Vagina (tissue), 2 donors: ENCODE measurements at regions not wholly inside any gene's neighbourhood (a gene's known extent, or its start where the extent isn't known, plus 50 kb on each side); places are given as distances from the start of the nearest gene placed in this dataset.

Experiments used
- DNase-seq, 2 donors: peaks; one replicate each; pipeline ENCODE4 v3.0.0-alpha.2; 2017; ENCODE audit errors: extremely low spot score in 2 of 2
- H3K27ac ChIP-seq: fragments of 200-600 bp; sonication (generic); one replicate; pipeline ENCODE4 v1.5.1; 2019
- H3K27me3 ChIP-seq: fragments of 200-600 bp; sonication (generic); one replicate; pipeline ENCODE4 v1.5.1; 2019
- H3K36me3 ChIP-seq, 2 donors: fragments of 200-600 bp; sonication (generic); one replicate each; pipeline ENCODE4 v1.5.1; 2017 to 2019
- H3K4me1 ChIP-seq: fragments of 200-600 bp; sonication (generic); one replicate; pipeline ENCODE4 v1.5.1; 2019
- H3K4me3 ChIP-seq, 2 donors: fragments of 200-600 bp; sonication (generic); 1 replicate in 1 of 2; 2 replicates in 1 of 2; pipeline ENCODE4 v1.5.1; 2016 to 2019
- H3K9me3 ChIP-seq: fragments of 200-600 bp; sonication (generic); one replicate; pipeline ENCODE4 v1.5.1; 2019
- POLR2A ChIP-seq, 2 donors: fragments of 450-650 bp; IDR thresholded peaks; one replicate each; pipeline ENCODE4 v1.6.1; 2017; ENCODE audit warnings: antibody characterized with exemption in 2 of 2, mild to moderate bottlenecking in 2 of 2, moderate library complexity in 2 of 2
- POLR2AphosphoS5 ChIP-seq, 2 donors: sonication (generic); formaldehyde crosslinking; IDR thresholded peaks; one replicate each; pipeline ENCODE4 v1.9.0; 2017; ENCODE audit warnings: antibody characterized with exemption in 2 of 2, mild to moderate bottlenecking in 2 of 2, low read depth in 1 of 2; ENCODE audit not compliant: insufficient read depth in 1 of 2
- intact Hi-C: fragments of 100-400 bp; cut with DNase I; formaldehyde crosslinking; loops from one replicate; pipeline ENCODE4 v1.15.1; 2023
- TF ChIP-seq, protein P1 (sequence below), 3 experiments: fragments of 450-650 bp in 2 of 3; fragments of 200-600 bp in 1 of 3; sonication (generic) in 1 of 3; IDR thresholded peaks; one replicate each; pipeline ENCODE4 v1.5.1; 2017 to 2019; ENCODE audit warnings: antibody characterized with exemption in 3 of 3, mild to moderate bottlenecking in 2 of 3, moderate library complexity in 2 of 3

DNA sequence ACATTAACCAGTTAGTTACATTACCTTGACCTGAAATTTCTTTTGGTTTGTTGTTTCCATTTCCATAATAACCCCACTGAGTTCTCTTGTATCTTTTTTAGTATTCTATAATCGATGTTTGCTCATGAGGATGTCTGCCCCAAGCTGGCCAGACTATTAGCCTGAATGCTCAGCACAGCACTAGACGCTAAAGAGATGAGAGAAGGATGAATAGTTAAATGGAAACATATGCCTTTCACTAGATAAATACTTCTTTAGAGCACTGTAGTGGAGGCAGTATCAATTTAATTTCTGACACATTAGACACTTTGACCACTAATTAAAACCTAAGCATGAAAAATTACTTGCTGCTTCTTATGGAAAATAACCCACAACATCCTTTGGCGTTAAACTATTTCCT is 654.9 kb upstream of the KCNMB2 start:
- TF ChIP-seq POLR2A (IDR thresholded peaks at IDR 0.05) (no peak), POLR2AphosphoS5 (IDR thresholded peaks at IDR 0.05; ENCODE audit: insufficient read depth in 1 of 2, low read depth in 1 of 2) (no peak)
- TF ChIP-seq, protein P1, sequence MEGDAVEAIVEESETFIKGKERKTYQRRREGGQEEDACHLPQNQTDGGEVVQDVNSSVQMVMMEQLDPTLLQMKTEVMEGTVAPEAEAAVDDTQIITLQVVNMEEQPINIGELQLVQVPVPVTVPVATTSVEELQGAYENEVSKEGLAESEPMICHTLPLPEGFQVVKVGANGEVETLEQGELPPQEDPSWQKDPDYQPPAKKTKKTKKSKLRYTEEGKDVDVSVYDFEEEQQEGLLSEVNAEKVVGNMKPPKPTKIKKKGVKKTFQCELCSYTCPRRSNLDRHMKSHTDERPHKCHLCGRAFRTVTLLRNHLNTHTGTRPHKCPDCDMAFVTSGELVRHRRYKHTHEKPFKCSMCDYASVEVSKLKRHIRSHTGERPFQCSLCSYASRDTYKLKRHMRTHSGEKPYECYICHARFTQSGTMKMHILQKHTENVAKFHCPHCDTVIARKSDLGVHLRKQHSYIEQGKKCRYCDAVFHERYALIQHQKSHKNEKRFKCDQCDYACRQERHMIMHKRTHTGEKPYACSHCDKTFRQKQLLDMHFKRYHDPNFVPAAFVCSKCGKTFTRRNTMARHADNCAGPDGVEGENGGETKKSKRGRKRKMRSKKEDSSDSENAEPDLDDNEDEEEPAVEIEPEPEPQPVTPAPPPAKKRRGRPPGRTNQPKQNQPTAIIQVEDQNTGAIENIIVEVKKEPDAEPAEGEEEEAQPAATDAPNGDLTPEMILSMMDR (IDR thresholded peaks at IDR 0.05) = no peak
- Histone ChIP-seq H3K27me3 (no peaks in the 10 kb centered on the region), H3K4me1 (no peaks in the 10 kb centered on the region), H3K4me3 (no peak overlapping the region), H3K36me3 (no peaks in the 10 kb centered on the region), H3K9me3 (no peaks in the 10 kb centered on the region), H3K27ac (no peak overlapping the region)
- DNase-seq = no peak
- intact Hi-C loops = no loop called here

DNA sequence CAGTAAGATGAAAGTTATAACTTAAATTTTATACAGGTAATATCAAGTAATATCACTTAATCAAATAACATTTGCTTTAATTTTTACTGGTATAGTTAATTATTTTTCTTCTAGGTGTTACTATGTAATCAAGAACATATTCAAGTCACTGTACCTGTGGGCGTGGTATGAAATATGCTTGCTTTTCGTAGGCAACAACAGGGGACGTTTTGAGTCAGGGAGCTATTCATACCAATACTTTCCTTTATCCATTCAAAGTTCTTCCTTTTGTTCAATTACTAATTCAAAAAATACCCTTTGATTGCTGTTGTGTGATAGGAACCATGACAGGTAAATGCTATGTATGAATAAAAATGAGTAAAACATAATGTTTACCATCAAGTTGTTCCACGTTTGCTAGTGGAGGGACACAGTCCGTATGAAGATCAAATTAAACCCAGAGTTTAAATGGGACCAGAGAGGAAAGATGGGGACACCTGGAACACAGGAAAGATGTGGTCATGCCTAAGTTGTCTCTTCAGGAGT is 654.0 kb upstream of the KCNMB2 start:
- DNase-seq = no peak
- Histone ChIP-seq H3K4me3 (no peak overlapping the region), H3K9me3 (no peaks in the 10 kb centered on the region), H3K36me3 (no peaks in the 10 kb centered on the region), H3K4me1 (no peaks in the 10 kb centered on the region), H3K27me3 (no peaks in the 10 kb centered on the region), H3K27ac (no peak overlapping the region)
- no peak for TF ChIP-seq POLR2AphosphoS5 (IDR thresholded peaks at IDR 0.05; ENCODE audit: insufficient read depth in 1 of 2, low read depth in 1 of 2)
- TF ChIP-seq POLR2A (IDR thresholded peaks at IDR 0.05) = no peak
- TF ChIP-seq, protein P1 (IDR thresholded peaks at IDR 0.05) = no peak
- intact Hi-C loops = no loop called here

DNA sequence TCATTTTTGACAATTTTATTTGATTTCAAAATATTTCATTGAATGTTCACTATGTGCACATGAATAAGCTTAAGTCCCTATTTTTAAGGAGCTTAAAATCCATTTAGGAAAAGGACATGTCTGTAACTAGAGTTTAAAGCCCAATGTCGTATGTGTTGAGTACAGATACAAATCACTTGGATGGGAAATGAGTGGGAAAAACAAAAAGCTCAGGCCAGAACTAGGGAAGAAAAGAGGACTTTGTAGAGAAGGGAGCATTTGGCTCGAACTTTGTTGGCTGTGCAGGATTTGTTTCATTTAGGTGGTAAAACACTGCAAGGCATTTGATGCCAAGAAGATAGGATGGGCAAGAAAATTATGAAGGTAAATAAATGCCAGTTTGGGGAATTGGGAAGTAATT is 653.1 kb upstream of the KCNMB2 start:
- H3K36me3 ChIP-seq = no peaks in the 10 kb centered on the region
- TF ChIP-seq, protein P1 (IDR thresholded peaks at IDR 0.05) = no peak
- H3K27me3 ChIP-seq = no peaks in the 10 kb centered on the region
- H3K27ac ChIP-seq = no peak overlapping the region
- no peaks in the 10 kb centered on the region for H3K9me3 ChIP-seq
- no peak for DNase-seq
- intact Hi-C loops = no loop called here
- no peak overlapping the region for H3K4me3 ChIP-seq
- no peaks in the 10 kb centered on the region for H3K4me1 ChIP-seq

DNA sequence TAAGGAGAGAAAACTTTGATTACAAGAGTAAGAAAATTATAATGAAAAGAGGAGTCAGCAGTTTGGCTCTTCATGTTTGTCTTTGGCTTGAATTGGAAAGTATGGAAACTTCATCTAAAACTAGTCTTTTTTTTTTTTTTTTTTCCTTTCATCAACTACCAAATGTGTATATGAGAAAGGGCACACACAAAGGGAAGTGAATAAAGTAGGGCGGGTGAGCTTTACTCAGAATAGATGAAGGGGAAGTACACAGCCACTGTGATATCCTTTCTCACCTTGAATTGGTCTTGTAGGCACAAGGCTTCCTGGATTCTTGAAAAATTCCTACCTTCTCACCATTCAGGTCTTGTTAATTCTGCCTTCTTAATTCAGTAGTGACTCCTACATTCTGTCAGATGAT is 652.3 kb upstream of the KCNMB2 start:
- no peak overlapping the region for H3K4me3 ChIP-seq
- intact Hi-C loops = no loop called here
- TF ChIP-seq, protein P1 (IDR thresholded peaks at IDR 0.05) = no peak
- TF ChIP-seq POLR2A (IDR thresholded peaks at IDR 0.05) = no peak
- no peak for TF ChIP-seq POLR2AphosphoS5 (IDR thresholded peaks at IDR 0.05; ENCODE audit: insufficient read depth in 1 of 2, low read depth in 1 of 2)
- H3K27me3 ChIP-seq = no peaks in the 10 kb centered on the region
- H3K36me3 ChIP-seq = no peaks in the 10 kb centered on the region
- no peaks in the 10 kb centered on the region for H3K4me1 ChIP-seq
- no peaks in the 10 kb centered on the region for H3K9me3 ChIP-seq
- H3K27ac ChIP-seq = no peak overlapping the region
- DNase-seq = no peak

DNA sequence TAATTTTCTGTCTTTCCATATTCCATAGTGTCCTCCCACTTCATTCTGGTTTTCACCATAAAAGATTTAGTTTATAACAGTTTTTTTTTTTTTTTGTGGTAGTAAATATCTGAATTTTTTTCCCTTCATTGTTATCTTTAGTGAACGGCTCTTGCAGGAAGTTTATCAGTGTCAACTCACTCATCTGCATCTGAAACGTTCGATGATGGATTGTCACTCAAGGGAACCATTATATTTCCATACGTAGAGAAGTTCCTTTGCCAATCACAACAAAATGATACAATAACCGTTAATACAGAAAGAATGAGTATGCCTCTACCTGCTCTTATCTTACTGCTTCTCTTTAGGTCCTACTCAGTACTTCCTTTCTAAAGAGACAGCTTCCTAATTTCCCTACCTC is 651.2 kb upstream of the KCNMB2 start:
- no peak for DNase-seq
- no peaks in the 10 kb centered on the region for H3K27me3 ChIP-seq
- H3K4me3 ChIP-seq = no peak overlapping the region
- H3K9me3 ChIP-seq = no peaks in the 10 kb centered on the region
- H3K4me1 ChIP-seq = no peaks in the 10 kb centered on the region
- intact Hi-C loops = no loop called here
- H3K27ac ChIP-seq = no peak overlapping the region
- TF ChIP-seq POLR2A (IDR thresholded peaks at IDR 0.05) (no peak), POLR2AphosphoS5 (IDR thresholded peaks at IDR 0.05; ENCODE audit: insufficient read depth in 1 of 2, low read depth in 1 of 2) (no peak)
- TF ChIP-seq, protein P1 (IDR thresholded peaks at IDR 0.05) = no peak
- no peaks in the 10 kb centered on the region for H3K36me3 ChIP-seq
